ENCODE measurements at regions not wholly inside any gene's neighbourhood (a gene's known extent, or its start where the extent isn't known, plus 50 kb on each side); places are given as distances from the start of the nearest gene placed in this dataset.
A peak's percentile ranks its signal among the peaks of the same experiment; 100 is the strongest.

DNA sequence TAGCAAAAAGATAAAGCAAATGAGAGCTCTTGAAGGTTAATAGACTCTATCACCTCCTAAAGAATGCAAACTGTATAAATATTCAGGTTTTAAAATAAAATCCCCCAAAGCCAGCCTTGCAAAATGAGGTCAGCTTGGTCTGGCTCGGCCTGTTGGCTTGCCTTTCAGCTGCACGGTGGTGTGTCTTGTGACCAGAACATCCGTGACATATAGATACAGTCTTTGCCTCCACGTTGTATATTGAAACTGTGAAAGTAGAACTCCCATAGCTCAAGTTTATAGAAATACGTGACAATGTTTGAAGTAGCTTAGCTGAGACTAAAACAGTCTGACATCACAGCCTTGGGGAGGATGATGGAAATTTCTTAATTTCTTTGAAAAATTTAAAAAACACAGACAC lies 236.6 kb upstream of the MYOCD start (continued):
- TF ChIP-seq CEBPZ (IDR thresholded peaks at IDR 0.05; ENCODE audit: low read depth, low read length) (no peak), CHD1 (IDR thresholded peaks at IDR 0.05; ENCODE audit: low read depth, low read length) (no peak), EP300 (IDR thresholded peaks at IDR 0.05; ENCODE audit: borderline replicate concordance in 1 of 2, control insufficient read depth in 1 of 2, low read depth in 2 of 2, low read length in 2 of 2) (peak in 1 of 2 experiments; percentile 81; a peak in 2 of 4 replicates), WRNIP1 (IDR thresholded peaks at IDR 0.05; ENCODE audit: borderline replicate concordance, low read depth, low read length) (no peak), SUZ12 (IDR thresholded peaks at IDR 0.05; ENCODE audit: unreplicated experiment) (no peak), IRF3 (IDR thresholded peaks at IDR 0.05) (no peak), MEF2A (IDR thresholded peaks at IDR 0.05; ENCODE audit: insufficient read depth, low read depth, low read length) (no peak)
- TF ChIP-seq, protein P1, sequence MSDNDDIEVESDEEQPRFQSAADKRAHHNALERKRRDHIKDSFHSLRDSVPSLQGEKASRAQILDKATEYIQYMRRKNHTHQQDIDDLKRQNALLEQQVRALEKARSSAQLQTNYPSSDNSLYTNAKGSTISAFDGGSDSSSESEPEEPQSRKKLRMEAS (IDR thresholded peaks at IDR 0.05; ENCODE audit: low read depth, low read length): peak; percentile 39; the same call in 1 of the 2 replicates

Data from GM12878 (cell line).